ENCODE measurements at regions not wholly inside any gene's neighbourhood (a gene's known extent, or its start where the extent isn't known, plus 50 kb on each side); places are given as distances from the start of the nearest gene placed in this dataset.

DNA sequence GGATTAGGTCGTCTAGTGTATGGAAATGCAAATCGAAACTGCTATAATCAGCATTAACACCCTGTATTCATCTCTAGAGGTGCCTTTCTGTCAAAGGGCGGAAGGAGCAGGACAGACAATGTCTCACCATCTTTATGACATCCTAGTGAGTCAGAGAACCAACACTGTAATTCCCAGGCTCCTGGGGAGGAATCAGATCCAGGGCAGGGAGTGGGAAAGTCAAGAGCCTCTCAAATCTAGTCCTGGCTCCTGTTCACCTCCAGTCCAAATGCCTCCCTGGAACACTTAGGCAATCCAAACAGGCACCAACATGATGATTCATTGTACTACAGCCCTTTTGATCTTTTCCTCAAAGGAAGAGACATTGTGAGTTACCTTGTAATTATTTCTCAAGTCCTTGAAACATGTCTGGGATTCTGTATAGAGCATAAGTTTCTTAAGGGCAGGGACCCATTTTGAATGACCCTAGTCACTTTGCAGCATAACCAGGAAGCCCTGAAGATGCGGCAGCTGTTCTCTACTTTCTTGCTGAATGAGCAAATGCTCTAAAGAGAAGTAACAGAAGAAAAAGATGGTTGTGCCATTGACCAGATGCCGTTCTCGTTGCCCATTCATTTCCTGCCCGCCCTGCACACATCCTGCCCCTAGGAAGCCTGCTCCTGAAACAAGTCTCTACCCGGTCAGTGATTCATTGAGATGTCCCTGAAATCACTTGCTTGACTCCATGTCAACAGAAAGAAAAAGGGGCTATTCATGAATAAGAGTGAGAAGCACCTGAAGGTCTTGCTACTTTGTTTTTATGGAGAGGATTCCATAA lies 112.8 kb upstream of the JARID2 start:
- H3K4me3 Mint-ChIP-seq (ENCODE audit: unreplicated experiment): no peak overlapping the region
- Histone ChIP-seq H3K36me3 (ENCODE audit: insufficient read depth, low read length) (no peaks in the 10 kb centered on the region), H3K27me3 (ENCODE audit: insufficient read depth, low read length) (no peaks in the 10 kb centered on the region), H3K9ac (ENCODE audit: low read length) (peak overlapping the region; percentile 13), H3K9me3 (ENCODE audit: insufficient read depth, low read depth, low read length) (no peaks in the 10 kb centered on the region), H2AFZ (ENCODE audit: low read depth, low read length) (peak overlapping the region; percentile 21), H3K4me3 (ENCODE audit: insufficient read depth, low read depth, low read length) (peak overlapping the region; percentile 19), H3K4me1 (ENCODE audit: insufficient read depth, low read length) (peaks cover 21% of the 10 kb centered on the region), H3K79me2 (ENCODE audit: insufficient read depth, low read length) (no peaks in the 10 kb centered on the region), H4K20me1 (ENCODE audit: insufficient read depth, low read length) (no peaks in the 10 kb centered on the region), H3K4me2 (ENCODE audit: low read length) (peak overlapping the region; percentile 63), H3K27ac (ENCODE audit: low read depth, low read length) (peak overlapping the region; percentile 74)
- TF ChIP-seq, protein P1, sequence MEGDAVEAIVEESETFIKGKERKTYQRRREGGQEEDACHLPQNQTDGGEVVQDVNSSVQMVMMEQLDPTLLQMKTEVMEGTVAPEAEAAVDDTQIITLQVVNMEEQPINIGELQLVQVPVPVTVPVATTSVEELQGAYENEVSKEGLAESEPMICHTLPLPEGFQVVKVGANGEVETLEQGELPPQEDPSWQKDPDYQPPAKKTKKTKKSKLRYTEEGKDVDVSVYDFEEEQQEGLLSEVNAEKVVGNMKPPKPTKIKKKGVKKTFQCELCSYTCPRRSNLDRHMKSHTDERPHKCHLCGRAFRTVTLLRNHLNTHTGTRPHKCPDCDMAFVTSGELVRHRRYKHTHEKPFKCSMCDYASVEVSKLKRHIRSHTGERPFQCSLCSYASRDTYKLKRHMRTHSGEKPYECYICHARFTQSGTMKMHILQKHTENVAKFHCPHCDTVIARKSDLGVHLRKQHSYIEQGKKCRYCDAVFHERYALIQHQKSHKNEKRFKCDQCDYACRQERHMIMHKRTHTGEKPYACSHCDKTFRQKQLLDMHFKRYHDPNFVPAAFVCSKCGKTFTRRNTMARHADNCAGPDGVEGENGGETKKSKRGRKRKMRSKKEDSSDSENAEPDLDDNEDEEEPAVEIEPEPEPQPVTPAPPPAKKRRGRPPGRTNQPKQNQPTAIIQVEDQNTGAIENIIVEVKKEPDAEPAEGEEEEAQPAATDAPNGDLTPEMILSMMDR (IDR thresholded peaks at IDR 0.05; ENCODE audit: insufficient read depth, low read depth, low read length): no peak
- no peak for TF ChIP-seq EZH2 (IDR thresholded peaks at IDR 0.05; ENCODE audit: insufficient read depth, low read length)
- FAIRE-seq (peak; percentile 54), DNase-seq (ENCODE audit: low read depth) (peak; percentile 89)
- no peaks in the 10 kb centered on the region for H3K9me3 Mint-ChIP-seq (ENCODE audit: unreplicated experiment)
- no peaks in the 10 kb centered on the region for H3K27me3 Mint-ChIP-seq (ENCODE audit: low read depth, unreplicated experiment)
- H3K27ac Mint-ChIP-seq (ENCODE audit: unreplicated experiment): peak overlapping the region; percentile 21
- no peaks in the 10 kb centered on the region for H3K36me3 Mint-ChIP-seq (ENCODE audit: low read depth, unreplicated experiment)
- H3K4me1 Mint-ChIP-seq (ENCODE audit: low read depth, unreplicated experiment): peaks cover 20% of the 10 kb centered on the region

DNA sequence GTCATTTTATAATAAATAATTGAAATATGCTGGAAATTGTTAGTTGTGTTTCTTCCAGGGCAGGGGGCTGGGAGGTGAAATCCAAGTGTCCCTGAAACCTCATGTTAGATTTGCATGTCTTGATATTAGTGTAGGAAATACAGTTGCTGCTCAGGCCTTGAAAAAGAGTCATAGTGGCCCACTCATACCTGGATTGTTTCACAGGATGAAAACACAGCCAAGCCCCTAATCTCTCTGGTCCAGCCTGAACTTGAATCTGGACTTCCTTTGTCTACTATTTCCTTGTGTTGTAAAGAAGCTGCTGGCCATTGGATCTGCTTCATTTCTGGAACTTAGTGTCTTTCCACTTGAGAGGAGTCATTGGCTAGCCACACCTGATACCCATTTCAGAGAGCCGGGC lies 108.8 kb upstream of the JARID2 start:
- Histone ChIP-seq H3K9me3 (ENCODE audit: insufficient read depth, low read depth, low read length) (no peaks in the 10 kb centered on the region), H4K20me1 (ENCODE audit: insufficient read depth, low read length) (no peaks in the 10 kb centered on the region), H3K4me3 (ENCODE audit: insufficient read depth, low read depth, low read length) (no peak overlapping the region), H3K27me3 (ENCODE audit: insufficient read depth, low read length) (no peaks in the 10 kb centered on the region), H2AFZ (ENCODE audit: low read depth, low read length) (no peak overlapping the region), H3K27ac (ENCODE audit: low read depth, low read length) (no peak overlapping the region), H3K9ac (ENCODE audit: low read length) (no peak overlapping the region), H3K79me2 (ENCODE audit: insufficient read depth, low read length) (no peaks in the 10 kb centered on the region), H3K4me1 (ENCODE audit: insufficient read depth, low read length) (peaks cover 14% of the 10 kb centered on the region), H3K36me3 (ENCODE audit: insufficient read depth, low read length) (no peaks in the 10 kb centered on the region), H3K4me2 (ENCODE audit: low read length) (no peak overlapping the region)
- no peak for TF ChIP-seq EZH2 (IDR thresholded peaks at IDR 0.05; ENCODE audit: insufficient read depth, low read length)
- TF ChIP-seq, protein P1 (IDR thresholded peaks at IDR 0.05; ENCODE audit: insufficient read depth, low read depth, low read length): no peak
- no peaks in the 10 kb centered on the region for H3K9me3 Mint-ChIP-seq (ENCODE audit: unreplicated experiment)
- DNase-seq (ENCODE audit: low read depth) (no peak), FAIRE-seq (no peak)
- no peaks in the 10 kb centered on the region for H3K27me3 Mint-ChIP-seq (ENCODE audit: low read depth, unreplicated experiment)
- no peak overlapping the region for H3K4me3 Mint-ChIP-seq (ENCODE audit: unreplicated experiment)
- no peaks in the 10 kb centered on the region for H3K36me3 Mint-ChIP-seq (ENCODE audit: low read depth, unreplicated experiment)
- no peak overlapping the region for H3K27ac Mint-ChIP-seq (ENCODE audit: unreplicated experiment)
- H3K4me1 Mint-ChIP-seq (ENCODE audit: low read depth, unreplicated experiment): peaks cover 14% of the 10 kb centered on the region

DNA sequence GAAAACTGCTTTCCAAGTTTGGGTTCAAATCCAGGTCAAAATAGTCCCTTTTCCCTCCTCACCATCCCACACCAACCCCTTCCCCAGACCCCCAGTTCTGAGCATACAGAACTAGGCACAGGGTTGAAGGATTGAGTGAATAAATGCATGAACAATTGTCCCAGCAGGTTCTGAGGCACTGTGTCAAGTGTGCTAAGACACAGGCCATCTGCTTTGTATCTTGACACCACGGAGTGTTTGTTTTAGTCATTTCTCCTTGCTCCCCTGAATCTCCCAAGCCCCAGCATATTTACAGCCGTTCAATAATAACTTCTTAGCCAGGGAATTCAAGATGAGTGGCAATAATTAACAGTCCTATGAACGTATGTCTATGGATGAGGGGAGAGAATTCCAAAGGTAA lies 102.8 kb upstream of the JARID2 start:
- Mint-ChIP-seq H3K4me3 (ENCODE audit: unreplicated experiment) (no peak overlapping the region), H3K27me3 (ENCODE audit: low read depth, unreplicated experiment) (peaks cover 5% of the 10 kb centered on the region), H3K4me1 (ENCODE audit: low read depth, unreplicated experiment) (peaks cover under 1% of the 10 kb centered on the region), H3K27ac (ENCODE audit: unreplicated experiment) (no peak overlapping the region), H3K9me3 (ENCODE audit: unreplicated experiment) (no peaks in the 10 kb centered on the region), H3K36me3 (ENCODE audit: low read depth, unreplicated experiment) (no peaks in the 10 kb centered on the region)
- DNase-seq (ENCODE audit: low read depth) (no peak), FAIRE-seq (no peak)
- no peak overlapping the region for H3K9ac ChIP-seq (ENCODE audit: low read length)
- H3K4me3 ChIP-seq (ENCODE audit: insufficient read depth, low read depth, low read length): no peak overlapping the region
- H3K36me3 ChIP-seq (ENCODE audit: insufficient read depth, low read length): no peaks in the 10 kb centered on the region
- H3K79me2 ChIP-seq (ENCODE audit: insufficient read depth, low read length): no peaks in the 10 kb centered on the region
- H3K9me3 ChIP-seq (ENCODE audit: insufficient read depth, low read depth, low read length): no peaks in the 10 kb centered on the region
- H2AFZ ChIP-seq (ENCODE audit: low read depth, low read length): no peak overlapping the region
- H3K27ac ChIP-seq (ENCODE audit: low read depth, low read length): no peak overlapping the region
- no peaks in the 10 kb centered on the region for H3K27me3 ChIP-seq (ENCODE audit: insufficient read depth, low read length)
- TF ChIP-seq, protein P1 (IDR thresholded peaks at IDR 0.05; ENCODE audit: insufficient read depth, low read depth, low read length): no peak
- TF ChIP-seq EZH2 (IDR thresholded peaks at IDR 0.05; ENCODE audit: insufficient read depth, low read length): no peak
- H3K4me1 ChIP-seq (ENCODE audit: insufficient read depth, low read length): peaks cover 2% of the 10 kb centered on the region
- H3K4me2 ChIP-seq (ENCODE audit: low read length): no peak overlapping the region
- no peaks in the 10 kb centered on the region for H4K20me1 ChIP-seq (ENCODE audit: insufficient read depth, low read length)
